CD14-positive monocyte (primary cell): ENCODE measurements at regions not wholly inside any gene's neighbourhood (a gene's known extent, or its start where the extent isn't known, plus 50 kb on each side); places are given as distances from the start of the nearest gene placed in this dataset.
A peak's percentile ranks its signal among the peaks of the same experiment; 100 is the strongest.

Experiments used
- DNase-seq, 3 donors: peaks; one replicate each; pipeline ENCODE4 v3.0.0-alpha.2; 2011 to 2022
- H2AFZ ChIP-seq: 2 replicates; pipeline ENCODE4 v1.6.0; 2012; ENCODE audit warnings: mild to moderate bottlenecking, low read depth, low read length, inconsistent platforms; ENCODE audit not compliant: insufficient read depth, poor library complexity, severe bottlenecking
- H3K27ac ChIP-seq, 2 donors: 1 replicate in 1 of 2; 2 replicates in 1 of 2; pipeline ENCODE4 v1.5.1; 2012 to 2013; ENCODE audit warnings: low read length in 2 of 2, control low read depth in 1 of 2, inconsistent platforms in 1 of 2, low read depth in 1 of 2, mild to moderate bottlenecking in 1 of 2
- H3K27me3 ChIP-seq, 2 donors: one replicate each; pipeline versions ENCODE4 v1.6.0 to v1.6.1; 2011 to 2013; ENCODE audit warnings: low read length in 2 of 2; ENCODE audit not compliant: control insufficient read depth in 2 of 2, insufficient read depth in 2 of 2
- H3K36me3 ChIP-seq, 2 donors: replicated peaks in 1 of 2; 1 replicate in 1 of 2; 2 replicates in 1 of 2; pipeline versions ENCODE4 v1.5.1 to v1.6.1; 2012 to 2013; ENCODE audit warnings: low read length in 2 of 2, control low read depth in 1 of 2, inconsistent platforms in 1 of 2, mild to moderate bottlenecking in 1 of 2; ENCODE audit not compliant: insufficient read depth in 2 of 2, control insufficient read depth in 1 of 2
- H3K4me1 ChIP-seq, 2 donors: 1 replicate in 1 of 2; 2 replicates in 1 of 2; pipeline versions ENCODE4 v1.5.1 to v1.6.1; 2012 to 2013; ENCODE audit warnings: low read length in 2 of 2, control low read depth in 1 of 2, inconsistent platforms in 1 of 2, mild to moderate bottlenecking in 1 of 2, moderate library complexity in 1 of 2; ENCODE audit not compliant: insufficient read depth in 2 of 2, control insufficient read depth in 1 of 2
- H3K4me2 ChIP-seq: replicated peaks from 2 replicates; pipeline ENCODE3; 2012; ENCODE audit warnings: low read length, moderate library complexity, mild to moderate bottlenecking; ENCODE audit not compliant: poor library complexity, severe bottlenecking; ENCODE audit errors: extremely low read depth
- H3K4me3 ChIP-seq, 3 experiments: fragments of 200-600 bp in 1 of 3; sonication (generic) in 1 of 3; replicated peaks in 1 of 3; 1 replicate in 2 of 3; 2 replicates in 1 of 3; pipeline ENCODE4 v1.5.1; 2011 to 2013; ENCODE audit warnings: low read length in 3 of 3, mild to moderate bottlenecking in 3 of 3, control low read depth in 2 of 3, low read depth in 2 of 3, inconsistent platforms in 1 of 3, moderate library complexity in 1 of 3
- H3K79me2 ChIP-seq: 2 replicates; pipeline ENCODE4 v1.6.0; 2012; ENCODE audit warnings: mild to moderate bottlenecking, control low read depth, inconsistent platforms, low read length, moderate library complexity; ENCODE audit not compliant: insufficient read depth
- H3K9ac ChIP-seq: 2 replicates; pipeline ENCODE4 v1.6.0; 2017; ENCODE audit warnings: low read length, mild to moderate bottlenecking; ENCODE audit not compliant: insufficient read depth, poor library complexity, severe bottlenecking
- H3K9me3 ChIP-seq, 2 donors: replicated peaks in 1 of 2; 1 replicate in 1 of 2; 2 replicates in 1 of 2; pipeline versions ENCODE4 v1.5.1 to v1.6.1; 2012 to 2013; ENCODE audit warnings: low read length in 2 of 2, control low read depth in 1 of 2; ENCODE audit not compliant: control insufficient read depth in 1 of 2, insufficient read depth in 1 of 2
- H4K20me1 ChIP-seq: 2 replicates; pipeline ENCODE4 v1.6.0; 2012; ENCODE audit warnings: mild to moderate bottlenecking, low read length, control low read depth, moderate library complexity; ENCODE audit not compliant: insufficient read depth
- H3K27ac Mint-ChIP-seq, 7 donors: one replicate each; pipeline ENCODE4 v1.8.0; 2020; ENCODE audit warnings: mild to moderate bottlenecking in 7 of 7, mixed read lengths in 7 of 7, moderate library complexity in 6 of 7, inconsistent platforms in 2 of 7
- H3K27me3 Mint-ChIP-seq, 3 donors: one replicate each; pipeline ENCODE4 v1.8.0; 2021 to 2022; ENCODE audit warnings: low read depth in 3 of 3, mild to moderate bottlenecking in 3 of 3, mixed read lengths in 3 of 3, moderate library complexity in 3 of 3, inconsistent platforms in 1 of 3
- H3K36me3 Mint-ChIP-seq, 2 donors: one replicate each; pipeline ENCODE4 v1.8.0; 2020; ENCODE audit warnings: mixed read lengths in 2 of 2, inconsistent platforms in 1 of 2, mild to moderate bottlenecking in 1 of 2
- H3K4me1 Mint-ChIP-seq: one replicate; pipeline ENCODE4 v1.8.0; 2020; ENCODE audit warnings: mild to moderate bottlenecking, mixed read lengths
- H3K4me3 Mint-ChIP-seq, 2 donors: one replicate each; pipeline ENCODE4 v1.8.0; 2020; ENCODE audit warnings: mild to moderate bottlenecking in 2 of 2, mixed read lengths in 2 of 2, moderate library complexity in 1 of 2
- H3K9me3 Mint-ChIP-seq, 7 donors: one replicate each; pipeline ENCODE4 v1.8.0; 2020 to 2022; ENCODE audit warnings: mixed read lengths in 7 of 7, mild to moderate bottlenecking in 6 of 7, moderate library complexity in 6 of 7, inconsistent platforms in 2 of 7
- CTCF ChIP-seq: fragments of 200-600 bp; IDR thresholded peaks from one replicate; pipeline ENCODE4 v1.8.0; 2022; ENCODE audit warnings: antibody characterized with exemption, mild to moderate bottlenecking
- WGBS: methylation state at CpG from one replicate; pipeline ENCODE4 v1.1.5; 2013; ENCODE audit warnings: missing lambda C conversion rate; ENCODE audit not compliant: insufficient coverage; 5-methylcytosine and 5-hydroxymethylcytosine counted together
- intact Hi-C, 2 donors: fragments of 100-400 bp; cut with micrococcal nuclease; formaldehyde crosslinking; loops; one replicate each; pipeline versions ENCODE4 v1.15.0 to v1.15.1; 2023

GRCh38 chr11:44379141-44380008, 69.4 kb upstream of the ALX4 start:
- 94% methylated on average over 8 of the region's 11 CpGs for WGBS
- intact Hi-C loops = no loop called here
- Mint-ChIP-seq H3K27ac (no peak overlapping the region), H3K4me1 (no peaks in the 10 kb centered on the region), H3K9me3 (no peaks in the 10 kb centered on the region), H3K4me3 (no peak overlapping the region), H3K27me3 (peaks cover 3 to 11% (median 7%) of the 10 kb centered on the region in 3 donors), H3K36me3 (no peaks in the 10 kb centered on the region)
- Histone ChIP-seq H3K4me3 (no peak overlapping the region), H3K9ac (no peak overlapping the region), H3K36me3 (no peaks in the 10 kb centered on the region), H4K20me1 (no peaks in the 10 kb centered on the region), H3K4me2 (no peak overlapping the region), H2AFZ (no peak overlapping the region), H3K27ac (no peak overlapping the region), H3K9me3 (no peaks in the 10 kb centered on the region), H3K27me3 (peaks cover 0 to 2% of the 10 kb centered on the region in 2 donors), H3K4me1 (no peaks in the 10 kb centered on the region), H3K79me2 (no peaks in the 10 kb centered on the region)
- no peak for DNase-seq
- TF ChIP-seq CTCF = no peak

- no peaks in the 10 kb centered on the region for H3K36me3 Mint-ChIP-seq
- H3K27me3 Mint-ChIP-seq = peaks cover 1 to 11% (median 7%) of the 10 kb centered on the region in 3 donors
- no peak overlapping the region for H3K9ac ChIP-seq
- no peaks in the 10 kb centered on the region for H4K20me1 ChIP-seq
- WGBS = 98% methylated on average over 3 of the region's 3 CpGs
- H3K4me3 ChIP-seq = no peak overlapping the region
- H3K9me3 ChIP-seq = no peaks in the 10 kb centered on the region
- no peak overlapping the region for H2AFZ ChIP-seq
- H3K9me3 Mint-ChIP-seq = no peaks in the 10 kb centered on the region
- H3K4me3 Mint-ChIP-seq = no peak overlapping the region
- no peak overlapping the region for H3K4me2 ChIP-seq
- H3K27ac ChIP-seq = no peak overlapping the region
- TF ChIP-seq CTCF = no peak
- DNase-seq = no peak
- H3K27ac Mint-ChIP-seq = peak overlapping the region in 1 of 7 donors; percentile 14
- intact Hi-C loops = no loop called here
- no peaks in the 10 kb centered on the region for H3K79me2 ChIP-seq
- H3K27me3 ChIP-seq = peaks cover 0 to 2% of the 10 kb centered on the region in 2 donors
- no peaks in the 10 kb centered on the region for H3K4me1 ChIP-seq
- no peaks in the 10 kb centered on the region for H3K36me3 ChIP-seq
- H3K4me1 Mint-ChIP-seq = no peaks in the 10 kb centered on the region
Measured at GRCh38 chr11:44380009-44380313, 70.0 kb upstream of the ALX4 start.
